Peyer's patch (tissue), 4 donors: ENCODE measurements at regions not wholly inside any gene's neighbourhood (a gene's known extent, or its start where the extent isn't known, plus 50 kb on each side); places are given as distances from the start of the nearest gene placed in this dataset.

ENCODE experiments used
- DNase-seq, 3 donors: peaks; one replicate each; pipeline ENCODE4 v3.0.0-alpha.2; 2017 to 2019
- H3K27ac ChIP-seq, 4 donors: fragments of 200-600 bp; sonication (generic); one replicate each; pipeline ENCODE4 v1.5.1; 2016 to 2019
- H3K27me3 ChIP-seq, 2 donors: fragments of 200-600 bp; sonication (generic); one replicate each; pipeline ENCODE4 v1.5.1; 2019
- H3K36me3 ChIP-seq, 3 donors: fragments of 200-600 bp; sonication (generic); one replicate each; pipeline ENCODE4 v1.5.1; 2016 to 2019
- H3K4me1 ChIP-seq, 4 donors: fragments of 200-600 bp; sonication (generic); one replicate each; pipeline ENCODE4 v1.5.1; 2016 to 2019
- H3K4me3 ChIP-seq, 4 donors: fragments of 200-600 bp; sonication (generic); 1 replicate in 3 of 4; 2 replicates in 1 of 4; pipeline ENCODE4 v1.5.1; 2016 to 2019; ENCODE audit warnings: mild to moderate bottlenecking in 1 of 4
- H3K9me3 ChIP-seq, 4 donors: fragments of 200-600 bp; sonication (generic); one replicate each; pipeline ENCODE4 v1.5.1; 2016 to 2019; ENCODE audit warnings: mild to moderate bottlenecking in 1 of 4
- POLR2A ChIP-seq, 2 donors: fragments of 450-650 bp; IDR thresholded peaks; one replicate each; pipeline ENCODE4 v1.5.1; 2017; ENCODE audit warnings: antibody characterized with exemption in 2 of 2, mild to moderate bottlenecking in 2 of 2, moderate library complexity in 2 of 2
- TF ChIP-seq, protein P1 (sequence below), 6 experiments: fragments of 450-650 bp in 4 of 6; fragments of 200-600 bp in 2 of 6; sonication (generic) in 1 of 6; IDR thresholded peaks; one replicate each; pipeline ENCODE4 v1.5.1; 2017 to 2019; ENCODE audit warnings: antibody characterized with exemption in 6 of 6, mild to moderate bottlenecking in 3 of 6, moderate library complexity in 1 of 6

DNA sequence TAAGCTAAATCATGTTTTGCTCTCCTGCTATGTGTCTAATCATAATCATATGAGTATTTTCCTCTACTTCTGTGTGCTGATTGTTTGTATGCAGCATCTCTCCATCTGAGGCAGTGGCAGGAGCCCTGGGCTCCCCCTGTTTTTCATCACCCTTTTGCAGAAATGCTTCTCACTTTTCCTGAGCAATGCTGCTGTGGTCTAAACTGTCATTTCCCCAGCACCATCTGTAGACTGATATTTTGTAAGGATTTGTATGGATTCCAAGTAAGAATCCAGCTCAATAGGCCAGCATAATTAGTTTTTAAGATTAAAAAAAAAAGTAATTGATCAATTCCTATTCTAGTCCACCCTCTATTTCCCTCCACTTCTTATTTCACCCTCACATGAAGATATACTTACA is 257.0 kb upstream of the CPHXL start:
- DNase-seq: no peak
- H3K27ac ChIP-seq: no peak overlapping the region
- no peaks in the 10 kb centered on the region for H3K4me1 ChIP-seq
- H3K4me3 ChIP-seq: no peak overlapping the region
- no peaks in the 10 kb centered on the region for H3K27me3 ChIP-seq
- H3K9me3 ChIP-seq: no peaks in the 10 kb centered on the region
- TF ChIP-seq, protein P1, sequence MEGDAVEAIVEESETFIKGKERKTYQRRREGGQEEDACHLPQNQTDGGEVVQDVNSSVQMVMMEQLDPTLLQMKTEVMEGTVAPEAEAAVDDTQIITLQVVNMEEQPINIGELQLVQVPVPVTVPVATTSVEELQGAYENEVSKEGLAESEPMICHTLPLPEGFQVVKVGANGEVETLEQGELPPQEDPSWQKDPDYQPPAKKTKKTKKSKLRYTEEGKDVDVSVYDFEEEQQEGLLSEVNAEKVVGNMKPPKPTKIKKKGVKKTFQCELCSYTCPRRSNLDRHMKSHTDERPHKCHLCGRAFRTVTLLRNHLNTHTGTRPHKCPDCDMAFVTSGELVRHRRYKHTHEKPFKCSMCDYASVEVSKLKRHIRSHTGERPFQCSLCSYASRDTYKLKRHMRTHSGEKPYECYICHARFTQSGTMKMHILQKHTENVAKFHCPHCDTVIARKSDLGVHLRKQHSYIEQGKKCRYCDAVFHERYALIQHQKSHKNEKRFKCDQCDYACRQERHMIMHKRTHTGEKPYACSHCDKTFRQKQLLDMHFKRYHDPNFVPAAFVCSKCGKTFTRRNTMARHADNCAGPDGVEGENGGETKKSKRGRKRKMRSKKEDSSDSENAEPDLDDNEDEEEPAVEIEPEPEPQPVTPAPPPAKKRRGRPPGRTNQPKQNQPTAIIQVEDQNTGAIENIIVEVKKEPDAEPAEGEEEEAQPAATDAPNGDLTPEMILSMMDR (IDR thresholded peaks at IDR 0.05): no peak
- no peak for TF ChIP-seq POLR2A (IDR thresholded peaks at IDR 0.05)
- H3K36me3 ChIP-seq: no peaks in the 10 kb centered on the region

DNA sequence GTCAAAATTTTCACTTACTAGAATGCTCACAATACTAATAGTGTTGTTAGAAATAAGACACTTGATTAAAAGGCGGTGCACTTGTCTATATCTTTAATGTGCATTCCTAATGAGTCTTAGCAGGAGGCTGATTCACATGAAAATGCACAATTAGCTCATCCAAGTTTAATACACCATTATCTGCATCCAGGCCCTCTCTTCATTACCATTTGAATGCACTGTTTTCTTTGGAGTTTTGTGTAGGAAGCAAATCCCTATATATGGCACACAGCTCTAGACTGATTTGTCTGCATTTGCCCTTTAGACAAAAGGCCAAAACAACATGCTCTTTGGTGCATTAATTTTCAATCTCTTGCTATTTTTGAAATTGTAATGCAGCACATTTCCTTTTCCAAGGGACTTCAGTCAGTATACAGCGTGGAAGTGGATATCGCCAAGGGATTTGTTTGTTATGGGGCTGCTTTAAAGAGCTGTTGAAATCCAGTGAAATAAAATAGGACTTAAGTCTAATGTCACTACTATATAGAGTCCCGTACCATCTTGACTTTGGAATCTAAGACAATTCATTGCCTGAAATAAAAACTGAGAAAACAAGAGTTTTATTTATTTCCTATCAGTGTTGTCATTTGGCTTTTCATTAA is 257.6 kb upstream of the CPHXL start:
- H3K36me3 ChIP-seq: no peaks in the 10 kb centered on the region
- H3K9me3 ChIP-seq: no peaks in the 10 kb centered on the region
- no peak for DNase-seq
- no peak overlapping the region for H3K4me3 ChIP-seq
- no peak for TF ChIP-seq POLR2A (IDR thresholded peaks at IDR 0.05)
- TF ChIP-seq, protein P1 (IDR thresholded peaks at IDR 0.05): no peak
- H3K27me3 ChIP-seq: no peaks in the 10 kb centered on the region
- H3K27ac ChIP-seq: no peak overlapping the region
- H3K4me1 ChIP-seq: no peaks in the 10 kb centered on the region

DNA sequence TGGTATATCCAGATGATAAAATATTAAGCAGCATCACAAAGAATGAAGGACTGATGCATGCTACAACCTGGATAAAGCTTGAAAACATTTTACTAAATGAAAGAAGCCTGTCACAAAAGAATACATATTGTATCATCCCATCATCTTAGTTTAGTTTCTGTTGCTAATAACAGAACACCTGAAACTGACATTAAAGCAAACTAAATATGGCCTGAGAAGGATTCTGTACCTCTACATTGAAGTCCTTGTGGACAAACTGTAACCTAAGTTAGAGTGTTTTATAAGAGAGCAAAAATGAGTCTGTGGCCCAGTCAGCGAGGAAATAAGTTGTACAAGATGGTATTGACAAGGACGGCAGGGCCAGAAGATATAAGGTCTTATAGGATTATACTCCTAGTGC is 261.0 kb upstream of the CPHXL start:
- H3K4me3 ChIP-seq: no peak overlapping the region
- no peaks in the 10 kb centered on the region for H3K9me3 ChIP-seq
- no peaks in the 10 kb centered on the region for H3K36me3 ChIP-seq
- no peaks in the 10 kb centered on the region for H3K27me3 ChIP-seq
- TF ChIP-seq, protein P1 (IDR thresholded peaks at IDR 0.05): no peak
- TF ChIP-seq POLR2A (IDR thresholded peaks at IDR 0.05): no peak
- H3K27ac ChIP-seq: no peak overlapping the region
- no peak for DNase-seq
- H3K4me1 ChIP-seq: no peaks in the 10 kb centered on the region

DNA sequence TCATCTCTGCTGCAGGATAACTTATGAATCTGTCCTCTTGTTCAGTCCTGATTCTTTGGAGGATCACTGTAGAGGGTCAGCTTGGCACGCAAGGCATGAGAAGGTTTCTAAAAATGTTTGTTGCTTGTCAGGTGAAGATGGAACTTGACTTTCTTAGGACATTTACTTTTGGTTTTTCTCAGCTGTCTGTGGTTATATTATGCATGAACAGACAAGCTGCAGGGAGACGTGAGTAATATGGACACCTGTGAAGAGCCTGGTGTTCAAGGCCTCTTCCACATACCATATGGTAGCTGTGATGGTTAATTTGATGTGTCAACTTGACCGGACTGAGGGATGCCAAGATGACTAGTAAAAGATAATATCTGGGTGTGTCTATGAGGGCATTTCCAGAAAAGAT is 270.2 kb upstream of the CPHXL start:
- H3K4me1 ChIP-seq: no peaks in the 10 kb centered on the region
- H3K36me3 ChIP-seq: no peaks in the 10 kb centered on the region
- no peak for TF ChIP-seq POLR2A (IDR thresholded peaks at IDR 0.05)
- TF ChIP-seq, protein P1 (IDR thresholded peaks at IDR 0.05): no peak
- H3K4me3 ChIP-seq: no peak overlapping the region
- H3K9me3 ChIP-seq: no peaks in the 10 kb centered on the region
- no peaks in the 10 kb centered on the region for H3K27me3 ChIP-seq
- no peak overlapping the region for H3K27ac ChIP-seq
- DNase-seq: no peak

DNA sequence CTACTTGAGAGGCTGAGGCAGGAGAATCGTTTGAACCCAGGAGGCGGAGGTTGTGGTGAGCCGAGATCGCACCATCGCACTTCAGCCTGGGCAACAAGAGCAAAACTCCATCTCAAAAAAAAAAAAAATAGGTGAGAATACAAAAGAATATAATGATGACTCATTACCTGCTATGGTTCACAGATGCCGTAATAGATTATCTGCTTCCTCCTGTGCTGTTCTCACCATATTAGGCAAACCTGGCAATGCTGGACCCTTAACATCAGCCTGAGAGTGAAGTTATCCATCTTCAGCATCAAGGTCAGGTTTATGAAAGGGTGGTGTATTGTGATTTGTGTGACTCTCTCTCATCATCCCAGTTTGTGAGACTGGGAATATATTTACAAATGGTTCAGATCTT is 271.3 kb upstream of the CPHXL start:
- DNase-seq: no peak

More for the DNA sequence above, 271.3 kb upstream of the CPHXL start:
- H3K36me3 ChIP-seq: no peaks in the 10 kb centered on the region
- H3K9me3 ChIP-seq: no peaks in the 10 kb centered on the region
- H3K4me3 ChIP-seq: no peak overlapping the region
- no peak for TF ChIP-seq POLR2A (IDR thresholded peaks at IDR 0.05)
- TF ChIP-seq, protein P1 (IDR thresholded peaks at IDR 0.05): no peak
- H3K27me3 ChIP-seq: no peaks in the 10 kb centered on the region
- no peak overlapping the region for H3K27ac ChIP-seq
- H3K4me1 ChIP-seq: no peaks in the 10 kb centered on the region
